ENCODE measurements at regions not wholly inside any gene's neighbourhood (a gene's known extent, or its start where the extent isn't known, plus 50 kb on each side); places are given as distances from the start of the nearest gene placed in this dataset.

GRCh38 chr10:131817866-131818509, 82.8 kb upstream of the PPP2R2D start:
- TF ChIP-seq CTCF (IDR thresholded peaks at IDR 0.05) (no peak), POLR2A (IDR thresholded peaks at IDR 0.05) (no peak), EP300 (IDR thresholded peaks at IDR 0.05) (no peak)
